ENCODE measurements at regions not wholly inside any gene's neighbourhood (a gene's known extent, or its start where the extent isn't known, plus 50 kb on each side); places are given as distances from the start of the nearest gene placed in this dataset.

DNA sequence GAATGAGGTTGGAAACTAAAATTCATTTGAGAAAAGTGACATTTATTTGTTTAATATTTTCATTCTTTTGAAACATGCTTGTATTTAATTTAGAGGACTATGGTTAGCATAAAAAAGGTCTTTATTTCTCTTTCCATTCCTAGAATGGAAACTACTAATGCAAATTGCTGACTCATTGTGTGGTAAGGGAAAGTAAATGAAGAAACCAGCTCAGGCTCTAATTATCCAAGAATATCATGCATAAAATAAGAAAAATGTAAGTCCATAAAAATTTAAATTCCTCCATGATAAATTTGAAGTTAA, 777.0 kb upstream of the SLITRK1 start:
- no peak for TF ChIP-seq CTCF (IDR thresholded peaks at IDR 0.05)
- no peak for TF ChIP-seq EZH2 (IDR thresholded peaks at IDR 0.05)
- TF ChIP-seq EZH2phosphoT487 (IDR thresholded peaks at IDR 0.05) = no peak
